ENCODE measurements at regions not wholly inside any gene's neighbourhood (a gene's known extent, or its start where the extent isn't known, plus 50 kb on each side); places are given as distances from the start of the nearest gene placed in this dataset.

DNA sequence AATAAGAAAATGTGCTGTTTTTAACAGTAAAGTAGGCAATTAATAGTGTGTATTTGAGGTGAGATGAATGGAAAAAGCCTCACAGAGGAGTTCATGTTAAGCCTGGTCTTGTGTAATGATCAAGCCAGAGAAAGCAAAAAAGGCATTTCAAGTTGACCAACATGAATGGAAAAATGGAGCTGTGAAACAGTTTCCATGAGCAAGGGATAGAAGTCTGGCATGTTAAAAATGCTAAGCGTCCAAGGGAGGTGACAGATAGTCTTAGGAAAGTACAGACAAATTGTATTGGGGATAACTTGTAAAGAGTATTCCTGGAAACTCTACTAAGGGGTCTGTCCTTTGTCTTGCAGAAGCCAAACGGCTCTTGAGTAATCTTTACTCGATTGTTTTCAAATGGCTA is 506.8 kb upstream of the ATXN8OS start:
- peaks cover 5% of the 10 kb centered on the region for H3K9me3 Mint-ChIP-seq
- H3K4me1 Mint-ChIP-seq, result no peaks in the 10 kb centered on the region
- H3K27me3 Mint-ChIP-seq, result no peaks in the 10 kb centered on the region
- no peak overlapping the region for H3K4me3 Mint-ChIP-seq
- DNase-seq, result no peak
- H3K27ac Mint-ChIP-seq, result no peak overlapping the region
- intact Hi-C loops (cut with micrococcal nuclease), result no loop called here
- no peaks in the 10 kb centered on the region for H3K36me3 Mint-ChIP-seq (ENCODE audit: low read depth)

DNA sequence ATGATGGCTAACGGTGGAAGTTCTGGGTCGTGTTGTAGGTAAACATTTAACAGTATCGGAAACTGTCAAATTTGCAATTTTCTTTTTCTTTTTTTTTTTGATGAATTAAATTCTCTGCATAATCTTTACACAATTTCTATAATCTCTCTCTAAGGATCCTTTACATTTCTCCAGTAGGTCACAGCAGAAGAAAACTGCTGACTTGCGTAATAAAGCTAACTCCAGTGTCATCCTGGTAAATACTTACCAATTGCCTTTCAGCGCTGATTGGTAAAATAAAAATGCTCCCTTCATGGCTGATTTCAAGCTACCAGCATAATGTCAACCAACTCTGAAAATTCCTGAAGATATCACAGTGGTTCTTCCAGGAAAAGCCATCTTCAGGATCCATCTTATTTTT is 510.5 kb upstream of the ATXN8OS start:
- Mint-ChIP-seq H3K27me3 (no peaks in the 10 kb centered on the region), H3K4me1 (no peaks in the 10 kb centered on the region), H3K27ac (no peak overlapping the region), H3K36me3 (ENCODE audit: low read depth) (no peaks in the 10 kb centered on the region), H3K9me3 (no peaks in the 10 kb centered on the region), H3K4me3 (no peak overlapping the region)
- intact Hi-C loops (cut with micrococcal nuclease), result no loop called here
- DNase-seq, result no peak

DNA sequence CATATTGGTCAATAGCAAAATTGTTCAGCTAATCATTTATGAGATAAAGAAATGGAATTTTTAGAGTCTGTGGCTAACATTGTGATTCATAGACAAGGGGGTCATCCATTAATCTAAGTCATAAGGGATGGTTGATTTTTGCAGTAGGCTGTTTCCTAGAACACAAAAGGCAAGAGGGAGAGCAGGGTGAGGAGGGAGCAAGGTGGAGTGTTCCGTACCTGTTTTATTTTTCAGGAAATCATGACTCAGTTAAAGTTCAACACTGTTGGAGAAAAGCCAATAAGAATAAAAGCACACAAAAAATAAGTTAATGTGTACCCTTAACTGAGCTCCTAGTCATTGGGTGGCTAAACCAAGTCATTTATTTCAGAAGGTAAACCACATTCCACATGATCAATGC is 512.4 kb upstream of the ATXN8OS start:
- H3K36me3 Mint-ChIP-seq (ENCODE audit: low read depth), result no peaks in the 10 kb centered on the region
- no peaks in the 10 kb centered on the region for H3K4me1 Mint-ChIP-seq
- no peaks in the 10 kb centered on the region for H3K9me3 Mint-ChIP-seq
- H3K27me3 Mint-ChIP-seq, result no peaks in the 10 kb centered on the region
- no peak overlapping the region for H3K27ac Mint-ChIP-seq
- DNase-seq, result no peak
- intact Hi-C loops (cut with micrococcal nuclease), result no loop called here
- no peak overlapping the region for H3K4me3 Mint-ChIP-seq

DNA sequence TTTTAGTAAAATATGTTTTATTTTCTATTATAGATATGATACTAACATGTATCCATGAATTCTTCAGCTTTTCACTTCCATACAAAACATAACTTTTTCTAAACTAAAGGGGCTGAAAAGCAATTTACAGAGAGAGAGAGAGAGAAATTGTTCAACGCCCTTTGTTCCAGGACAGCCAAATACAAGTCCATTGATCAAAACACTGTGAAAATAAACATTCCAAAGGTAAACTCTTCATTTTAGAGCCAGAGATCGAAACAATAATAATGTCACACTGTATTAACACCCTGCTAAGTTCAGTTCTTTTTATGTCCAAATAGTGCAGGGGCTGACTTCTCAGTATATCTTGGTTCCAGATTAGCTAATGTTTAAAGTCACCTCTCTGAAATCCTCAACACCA is 516.2 kb upstream of the ATXN8OS start:
- Mint-ChIP-seq H3K9me3 (no peaks in the 10 kb centered on the region), H3K4me1 (no peaks in the 10 kb centered on the region), H3K4me3 (no peak overlapping the region), H3K27me3 (no peaks in the 10 kb centered on the region), H3K36me3 (ENCODE audit: low read depth) (no peaks in the 10 kb centered on the region), H3K27ac (no peak overlapping the region)
- DNase-seq, result no peak
- intact Hi-C loops (cut with micrococcal nuclease), result no loop called here

DNA sequence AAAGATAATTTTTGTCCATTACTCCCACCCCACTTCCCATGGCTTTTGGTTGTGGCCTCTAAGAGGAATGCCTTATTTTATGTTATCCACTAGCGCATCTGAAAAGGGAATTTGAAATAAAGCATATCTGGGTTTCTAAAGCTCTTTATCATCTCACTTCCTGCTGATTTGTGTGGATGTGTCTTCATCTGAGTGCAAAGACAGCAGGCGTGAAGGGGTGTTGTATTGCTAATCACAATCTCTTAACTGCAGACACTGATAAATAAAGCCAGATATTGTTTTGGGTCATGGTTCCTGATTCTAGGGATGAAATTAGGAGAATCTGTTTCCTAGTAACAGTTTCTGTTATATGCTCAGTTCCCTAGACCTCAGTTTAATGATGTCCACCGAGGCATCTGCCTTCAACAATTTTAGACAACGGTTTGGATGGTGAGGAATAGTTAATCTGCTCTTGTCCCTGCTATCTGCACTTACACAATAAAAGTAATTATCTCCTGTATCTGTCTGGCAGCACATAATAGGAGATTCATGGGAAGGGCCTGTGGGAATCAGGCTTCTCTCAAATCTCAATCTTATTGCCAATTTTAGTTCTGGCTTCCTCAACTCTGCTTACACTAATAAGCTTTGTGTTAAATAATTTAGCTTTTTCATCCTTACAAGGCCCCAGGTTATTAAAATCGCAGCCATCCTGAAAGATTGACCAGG is 517.9 kb upstream of the ATXN8OS start:
- H3K9me3 Mint-ChIP-seq, result no peaks in the 10 kb centered on the region
- H3K27ac Mint-ChIP-seq, result no peak overlapping the region
- intact Hi-C loops (cut with micrococcal nuclease), result no loop called here
- H3K4me1 Mint-ChIP-seq, result no peaks in the 10 kb centered on the region
- H3K4me3 Mint-ChIP-seq, result no peak overlapping the region
- DNase-seq, result no peak
- H3K36me3 Mint-ChIP-seq (ENCODE audit: low read depth), result no peaks in the 10 kb centered on the region
- H3K27me3 Mint-ChIP-seq, result no peaks in the 10 kb centered on the region

DNA sequence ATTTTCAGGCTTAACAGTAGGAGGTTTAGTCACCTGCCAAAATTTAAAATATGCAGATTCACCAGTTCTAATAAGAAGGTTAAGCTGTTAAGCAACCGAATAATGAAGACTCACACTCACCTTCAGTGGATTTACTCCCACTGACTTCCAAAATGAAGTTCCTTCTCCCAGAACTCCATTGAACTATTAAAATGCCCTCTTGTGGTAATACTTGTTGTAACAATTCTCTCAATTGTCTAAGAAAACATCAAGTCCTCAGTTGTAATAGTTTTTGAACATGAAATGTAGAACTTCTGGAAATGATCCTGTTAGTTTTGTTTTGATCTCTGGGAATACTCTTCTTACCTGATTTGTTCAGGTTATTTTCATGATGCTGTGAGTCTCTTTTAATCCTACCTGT is 522.0 kb upstream of the ATXN8OS start:
- Mint-ChIP-seq H3K27ac (no peak overlapping the region), H3K4me1 (no peaks in the 10 kb centered on the region), H3K9me3 (no peaks in the 10 kb centered on the region), H3K4me3 (no peak overlapping the region), H3K36me3 (ENCODE audit: low read depth) (no peaks in the 10 kb centered on the region), H3K27me3 (no peaks in the 10 kb centered on the region)
- intact Hi-C loops (cut with micrococcal nuclease), result no loop called here
- DNase-seq, result no peak

DNA sequence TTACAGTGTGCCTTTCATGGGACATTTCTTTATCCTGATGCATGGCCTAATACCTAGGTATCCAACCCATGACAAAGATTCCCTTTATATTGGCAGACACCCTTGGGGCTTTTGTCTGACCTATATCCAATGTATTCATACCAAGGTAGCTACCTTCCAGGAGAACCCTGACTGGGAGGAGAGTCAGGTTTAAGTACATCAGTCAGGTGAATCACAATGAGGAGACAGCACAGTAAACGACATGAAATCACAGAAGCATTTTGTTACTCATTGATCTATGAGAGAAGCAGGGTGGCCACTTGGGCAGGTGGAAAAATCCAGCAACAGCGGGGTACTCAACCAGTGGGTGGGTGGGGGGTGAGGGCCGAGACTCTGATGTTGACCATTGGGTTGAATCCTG is 527.4 kb upstream of the ATXN8OS start:
- no peaks in the 10 kb centered on the region for H3K4me1 Mint-ChIP-seq
- no peaks in the 10 kb centered on the region for H3K9me3 Mint-ChIP-seq
- H3K36me3 Mint-ChIP-seq (ENCODE audit: low read depth), result no peaks in the 10 kb centered on the region
- H3K27me3 Mint-ChIP-seq, result no peaks in the 10 kb centered on the region
- intact Hi-C loops (cut with micrococcal nuclease), result no loop called here
- no peak overlapping the region for H3K4me3 Mint-ChIP-seq
- DNase-seq, result no peak
- H3K27ac Mint-ChIP-seq, result no peak overlapping the region

DNA sequence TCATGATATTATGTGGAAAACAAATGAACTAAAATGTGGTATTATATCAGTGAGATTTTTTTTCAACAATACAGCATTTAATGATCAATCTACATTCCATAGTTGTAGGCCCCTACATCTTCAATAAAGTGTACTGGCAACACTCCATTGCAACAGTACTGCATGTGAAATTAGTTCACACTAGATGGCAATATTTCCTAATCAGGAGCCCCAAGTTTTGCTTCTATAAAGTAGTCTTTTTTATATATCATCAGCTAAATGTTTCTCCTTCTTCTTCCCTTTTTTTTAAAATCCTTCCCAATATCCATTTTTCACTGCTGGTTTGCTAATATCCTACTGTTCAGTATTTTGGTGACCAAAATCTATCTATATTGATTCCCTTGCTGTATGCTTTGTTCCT is 528.3 kb upstream of the ATXN8OS start:
- Mint-ChIP-seq H3K4me3 (no peak overlapping the region), H3K4me1 (no peaks in the 10 kb centered on the region), H3K36me3 (ENCODE audit: low read depth) (no peaks in the 10 kb centered on the region), H3K27me3 (no peaks in the 10 kb centered on the region), H3K9me3 (peaks cover 3% of the 10 kb centered on the region), H3K27ac (no peak overlapping the region)
- intact Hi-C loops (cut with micrococcal nuclease), result no loop called here
- DNase-seq, result no peak

DNA sequence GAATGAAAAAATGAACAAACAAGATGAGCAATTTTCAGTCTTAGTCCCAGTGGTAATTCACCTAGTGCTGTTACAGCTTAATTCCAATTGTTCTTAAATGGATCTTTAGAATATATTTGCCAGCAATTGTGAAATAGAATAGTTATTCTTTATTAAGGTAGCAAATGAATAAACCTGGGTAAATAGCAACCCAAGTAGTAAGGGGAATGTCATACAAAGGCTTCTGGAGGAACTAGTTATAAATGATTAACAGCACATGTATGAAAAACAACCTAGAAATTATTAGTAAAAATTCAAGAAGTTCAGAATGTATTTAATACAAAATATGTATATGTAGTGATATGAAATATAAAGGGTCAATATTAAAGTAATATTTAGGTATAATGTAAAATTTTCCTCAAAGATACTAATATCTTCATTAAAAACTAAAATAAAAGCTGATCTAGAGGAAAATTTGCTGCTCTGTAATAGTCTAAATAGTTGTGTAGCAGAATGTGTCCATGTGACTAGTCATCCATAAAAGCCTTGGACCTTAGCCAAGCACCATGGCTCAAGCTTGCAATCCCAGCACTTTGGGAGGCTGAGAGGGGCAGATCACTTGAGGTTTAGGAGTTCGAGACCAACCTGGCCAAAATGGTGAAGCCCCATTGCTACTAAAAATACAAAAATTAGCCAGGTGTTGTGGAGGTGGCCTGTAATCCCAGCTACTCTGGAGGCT is 535.9 kb upstream of the ATXN8OS start:
- H3K9me3 Mint-ChIP-seq, result peaks cover 3% of the 10 kb centered on the region
- H3K27me3 Mint-ChIP-seq, result no peaks in the 10 kb centered on the region
- no peak overlapping the region for H3K4me3 Mint-ChIP-seq
- H3K4me1 Mint-ChIP-seq, result no peaks in the 10 kb centered on the region
- H3K36me3 Mint-ChIP-seq (ENCODE audit: low read depth), result no peaks in the 10 kb centered on the region
- no peak for DNase-seq
- no peak overlapping the region for H3K27ac Mint-ChIP-seq
- intact Hi-C loops (cut with micrococcal nuclease), result no loop called here

DNA sequence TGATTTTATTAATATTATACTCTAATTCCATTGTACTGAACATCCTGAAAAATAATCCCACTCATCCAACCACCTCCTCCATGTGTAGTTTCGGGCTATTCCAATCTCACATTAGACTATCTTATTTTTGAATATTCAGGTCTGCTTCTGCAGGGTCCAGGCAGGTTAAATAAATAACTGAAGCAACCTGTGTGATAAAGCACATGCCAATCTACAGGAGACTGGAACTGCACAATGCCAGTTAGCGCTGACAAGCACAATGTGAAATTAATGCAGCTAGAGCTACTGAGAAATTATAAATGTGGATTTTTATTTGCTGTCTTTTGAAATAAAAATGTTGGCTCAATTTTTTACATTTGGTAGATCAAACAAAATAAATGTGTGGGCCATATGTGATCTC is 540.1 kb upstream of the ATXN8OS start:
- intact Hi-C loops (cut with micrococcal nuclease), result no loop called here
- H3K27me3 Mint-ChIP-seq, result no peaks in the 10 kb centered on the region
- no peaks in the 10 kb centered on the region for H3K36me3 Mint-ChIP-seq (ENCODE audit: low read depth)
- H3K4me3 Mint-ChIP-seq, result no peak overlapping the region
- H3K27ac Mint-ChIP-seq, result no peak overlapping the region
- H3K4me1 Mint-ChIP-seq, result no peaks in the 10 kb centered on the region
- H3K9me3 Mint-ChIP-seq, result no peaks in the 10 kb centered on the region
- DNase-seq, result no peak

DNA sequence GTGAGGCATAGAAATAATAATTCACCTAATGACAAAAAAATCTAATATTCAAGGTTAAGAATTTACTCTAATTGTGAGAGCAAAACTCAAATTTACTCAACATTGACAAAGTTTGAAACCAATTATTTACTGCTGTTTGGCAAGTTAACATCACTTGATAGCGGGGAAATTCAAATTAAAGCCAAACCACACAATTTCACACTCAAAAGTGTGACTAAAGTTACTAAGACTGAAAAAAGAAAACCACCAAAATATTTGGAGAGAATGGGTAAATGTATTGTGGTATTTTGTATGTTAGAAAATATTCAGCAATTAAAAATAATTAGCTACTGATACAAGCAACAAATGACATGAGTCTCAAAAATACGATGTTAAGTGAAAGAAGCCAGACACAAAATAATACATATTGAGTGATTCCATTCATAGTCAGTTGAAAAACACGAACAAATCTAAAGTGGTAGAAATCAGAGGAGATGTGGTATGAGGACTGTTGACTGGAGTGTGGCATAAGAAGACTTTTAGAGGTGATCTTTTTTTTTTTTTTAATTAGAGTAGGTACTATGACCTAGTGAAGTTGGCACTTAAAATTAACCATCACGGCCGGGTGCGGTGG is 541.4 kb upstream of the ATXN8OS start:
- intact Hi-C loops (cut with micrococcal nuclease), result no loop called here
- Mint-ChIP-seq H3K9me3 (no peaks in the 10 kb centered on the region), H3K4me1 (no peaks in the 10 kb centered on the region), H3K4me3 (no peak overlapping the region), H3K27me3 (no peaks in the 10 kb centered on the region), H3K36me3 (ENCODE audit: low read depth) (no peaks in the 10 kb centered on the region), H3K27ac (no peak overlapping the region)
- no peak for DNase-seq

DNA sequence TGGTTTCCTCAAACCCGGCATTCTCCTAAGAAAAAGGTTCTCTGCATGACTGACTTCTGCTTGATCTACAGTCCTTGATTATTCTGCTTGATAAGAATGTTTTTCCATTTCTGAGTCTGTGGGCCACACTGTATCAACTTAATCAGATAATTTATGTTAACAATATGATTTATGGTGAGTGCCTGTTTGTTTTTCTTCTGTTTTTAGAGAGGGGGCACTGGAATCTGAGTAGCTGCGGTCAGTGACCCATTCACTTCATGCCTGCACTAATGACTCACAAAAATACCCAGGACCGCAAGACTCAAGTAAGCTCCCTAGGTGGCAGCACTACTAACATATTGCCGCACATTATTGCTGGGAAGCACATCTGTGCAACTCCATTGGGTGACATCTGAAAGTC is 542.3 kb upstream of the ATXN8OS start:
- H3K9me3 Mint-ChIP-seq, result no peaks in the 10 kb centered on the region
- H3K36me3 Mint-ChIP-seq (ENCODE audit: low read depth), result no peaks in the 10 kb centered on the region
- H3K27me3 Mint-ChIP-seq, result no peaks in the 10 kb centered on the region
- no peaks in the 10 kb centered on the region for H3K4me1 Mint-ChIP-seq
- intact Hi-C loops (cut with micrococcal nuclease), result no loop called here
- H3K4me3 Mint-ChIP-seq, result no peak overlapping the region
- H3K27ac Mint-ChIP-seq, result no peak overlapping the region
- DNase-seq, result no peak

DNA sequence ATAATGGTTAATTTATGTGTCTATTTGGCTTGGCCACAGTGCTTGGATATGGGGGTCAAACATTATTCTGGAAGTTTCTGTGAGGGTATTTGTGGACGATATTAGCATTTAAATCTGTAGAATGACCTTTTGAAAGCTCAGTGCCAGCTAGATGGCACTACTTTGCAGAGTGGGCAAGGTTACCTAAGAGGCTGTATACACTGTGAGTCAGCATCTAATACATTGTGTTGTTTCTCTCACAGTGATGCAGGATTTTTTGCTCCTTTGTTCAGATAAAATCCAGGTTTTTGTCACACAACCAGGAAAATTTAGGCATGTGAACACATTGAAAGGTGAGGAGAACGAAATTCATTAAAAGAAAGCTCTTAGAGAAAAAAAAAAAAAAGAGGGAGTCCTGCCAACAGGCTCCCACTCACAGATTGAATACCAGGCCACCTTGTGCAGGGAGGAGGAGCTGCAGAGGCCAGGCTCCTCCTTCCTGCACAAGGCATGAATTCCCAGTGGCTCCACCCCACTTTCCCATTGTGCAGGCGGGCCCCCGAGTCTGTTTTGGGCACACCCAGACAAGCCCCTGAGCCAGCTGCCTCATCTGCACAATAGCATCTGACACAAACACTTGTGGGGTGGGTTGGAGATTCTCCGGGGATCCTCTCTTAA is 551.0 kb upstream of the ATXN8OS start:
- H3K4me1 Mint-ChIP-seq, result no peaks in the 10 kb centered on the region
- H3K27ac Mint-ChIP-seq, result no peak overlapping the region
- H3K27me3 Mint-ChIP-seq, result no peaks in the 10 kb centered on the region
- no peaks in the 10 kb centered on the region for H3K36me3 Mint-ChIP-seq (ENCODE audit: low read depth)
- intact Hi-C loops (cut with micrococcal nuclease), result no loop called here
- H3K9me3 Mint-ChIP-seq, result no peaks in the 10 kb centered on the region
- no peak for DNase-seq
- no peak overlapping the region for H3K4me3 Mint-ChIP-seq

DNA sequence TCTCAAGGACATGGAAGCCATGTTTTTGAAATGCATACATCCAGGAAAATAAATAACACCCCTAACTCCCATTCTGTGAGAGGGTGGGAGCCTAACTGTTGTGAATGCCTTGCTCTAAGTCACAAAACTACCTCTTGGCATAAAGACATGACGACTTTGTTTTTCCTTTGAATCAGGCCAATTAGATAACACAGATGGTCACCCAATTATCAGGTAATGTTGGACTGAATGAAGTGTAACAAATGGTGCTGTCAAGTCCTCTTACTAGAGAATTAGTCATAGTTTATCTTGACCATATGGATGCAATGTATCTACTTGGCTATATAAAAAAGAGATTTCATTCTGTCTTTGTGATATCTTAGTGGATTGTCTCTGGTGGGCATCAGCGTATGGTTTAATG is 553.6 kb upstream of the ATXN8OS start:
- no peaks in the 10 kb centered on the region for H3K27me3 Mint-ChIP-seq
- no peak for DNase-seq
- no peaks in the 10 kb centered on the region for H3K4me1 Mint-ChIP-seq
- H3K27ac Mint-ChIP-seq, result no peak overlapping the region
- H3K36me3 Mint-ChIP-seq (ENCODE audit: low read depth), result no peaks in the 10 kb centered on the region
- intact Hi-C loops (cut with micrococcal nuclease), result no loop called here
- no peak overlapping the region for H3K4me3 Mint-ChIP-seq
- no peaks in the 10 kb centered on the region for H3K9me3 Mint-ChIP-seq
